HG03575 (cell line): ENCODE measurements at regions not wholly inside any gene's neighbourhood (a gene's known extent, or its start where the extent isn't known, plus 50 kb on each side); places are given as distances from the start of the nearest gene placed in this dataset.
"Not testable (repeated sequence)": the region's sequence is repeated elsewhere in the genome, so short reads cannot be mapped to it uniquely, and the experiment has no call there.

Source experiments
- ATAC-seq: cut with Tn5 transposase; IDR thresholded peaks from one replicate; pipeline ENCODE4 v1.9.1; 2021; ENCODE audit not compliant: unreplicated experiment, insufficient number of reproducible peaks, low FRiP score; ENCODE audit errors: extremely low read depth

DNA sequence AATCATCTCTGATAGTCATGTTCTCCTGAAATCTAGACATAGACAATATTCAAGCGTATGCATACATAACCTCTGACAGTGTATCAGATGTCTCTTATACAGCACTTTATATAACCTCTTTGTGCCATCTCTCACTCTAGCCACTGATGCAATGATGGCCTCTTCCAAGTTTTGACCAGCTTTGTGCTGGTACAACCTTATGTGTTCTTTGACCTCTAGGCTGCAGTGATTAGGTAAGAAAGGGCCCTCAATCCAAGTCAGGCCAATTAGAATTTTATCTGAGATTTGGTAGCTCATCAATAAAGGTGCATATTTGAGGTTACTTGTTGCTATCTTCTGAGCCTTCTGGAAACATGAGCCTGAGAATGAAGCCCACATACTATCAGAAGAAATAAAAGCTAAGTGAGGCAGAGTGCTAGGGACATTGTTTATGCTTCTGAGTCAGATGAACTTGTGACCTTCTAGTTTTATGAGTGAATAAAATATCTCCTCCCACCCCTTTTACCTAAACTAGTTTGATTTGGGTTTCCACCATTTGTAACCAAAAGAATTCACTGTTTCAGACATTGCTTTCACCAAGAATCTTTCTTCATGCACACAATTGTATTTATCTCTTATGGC is 283.2 kb upstream of the SUCLG2 start:
- ATAC-seq = no peak

DNA sequence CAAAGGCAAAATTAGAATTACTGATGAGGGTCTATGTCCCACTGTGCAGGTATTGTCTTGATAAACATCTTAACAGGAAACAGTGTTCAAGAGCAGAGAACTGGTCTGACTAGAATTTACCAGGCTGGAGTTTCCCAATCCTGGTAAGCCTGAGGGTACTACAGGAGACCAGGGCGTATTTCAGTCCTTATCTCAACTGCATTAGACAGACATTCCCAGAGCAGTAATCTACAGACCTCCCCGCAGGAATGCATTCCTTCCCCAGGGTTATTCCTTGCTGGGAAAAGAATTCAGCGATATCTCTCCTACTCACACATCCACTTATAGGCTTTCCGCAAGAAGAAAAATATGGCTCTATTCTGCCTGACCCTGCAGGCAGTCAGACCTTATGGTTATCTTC is 276.0 kb upstream of the SUCLG2 start:
- not testable (repeated sequence) for ATAC-seq

DNA sequence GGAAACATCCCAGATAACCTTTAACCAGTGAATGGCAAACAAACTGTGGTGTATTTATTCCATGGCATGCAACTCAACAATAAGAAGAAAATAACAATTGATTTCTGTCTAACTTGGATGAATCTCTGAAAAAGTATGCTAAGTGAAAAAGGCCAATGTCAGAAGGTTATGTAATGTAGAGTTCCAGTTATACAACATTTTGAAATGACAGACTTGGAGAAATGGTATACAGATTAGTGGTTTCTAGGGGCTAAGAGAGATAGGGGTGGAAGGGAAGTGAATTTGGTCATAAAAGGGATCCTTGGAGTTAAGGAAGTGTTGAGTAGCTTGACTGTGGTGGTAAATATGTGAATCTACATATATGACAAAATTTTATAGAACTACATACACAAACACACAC is 269.4 kb upstream of the SUCLG2 start:
- ATAC-seq = no peak

DNA sequence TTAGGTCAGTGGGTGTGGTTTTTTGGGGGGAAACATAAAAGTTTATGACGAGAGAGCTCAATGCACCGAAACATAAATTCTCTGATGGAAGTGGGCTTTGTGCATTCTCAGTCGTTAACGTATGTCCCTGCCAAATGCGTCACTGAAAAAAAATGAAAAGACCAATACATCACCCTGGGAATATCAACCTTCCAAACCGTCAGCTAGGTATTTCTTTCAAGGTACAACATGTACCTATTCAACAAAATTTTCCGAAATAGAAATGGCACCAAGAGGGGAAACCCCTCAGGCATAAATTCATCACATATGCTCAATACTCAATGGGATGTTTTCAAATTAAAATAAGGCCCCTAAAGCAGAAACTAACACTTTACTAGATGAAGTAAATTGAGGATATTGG is 266.6 kb upstream of the SUCLG2 start:
- no peak for ATAC-seq

DNA sequence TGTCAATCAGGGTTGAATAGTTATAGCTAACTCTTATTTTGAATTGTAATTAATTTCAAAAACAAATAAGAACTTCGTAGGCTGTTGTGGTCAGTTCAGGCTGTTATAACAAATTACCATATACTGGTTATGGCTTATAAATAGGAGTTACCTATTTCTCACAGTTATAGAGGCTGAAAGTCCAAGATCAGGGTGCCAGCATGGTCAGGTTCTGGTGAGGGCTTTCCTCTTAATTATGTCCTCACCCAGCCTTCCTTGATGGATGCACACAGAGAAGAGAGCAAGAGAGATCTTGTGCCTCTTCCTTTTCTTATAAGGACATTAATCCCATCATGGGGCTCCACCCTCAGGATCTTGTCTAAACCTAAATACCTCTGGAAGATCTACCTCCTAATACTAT is 265.9 kb upstream of the SUCLG2 start:
- no peak for ATAC-seq

DNA sequence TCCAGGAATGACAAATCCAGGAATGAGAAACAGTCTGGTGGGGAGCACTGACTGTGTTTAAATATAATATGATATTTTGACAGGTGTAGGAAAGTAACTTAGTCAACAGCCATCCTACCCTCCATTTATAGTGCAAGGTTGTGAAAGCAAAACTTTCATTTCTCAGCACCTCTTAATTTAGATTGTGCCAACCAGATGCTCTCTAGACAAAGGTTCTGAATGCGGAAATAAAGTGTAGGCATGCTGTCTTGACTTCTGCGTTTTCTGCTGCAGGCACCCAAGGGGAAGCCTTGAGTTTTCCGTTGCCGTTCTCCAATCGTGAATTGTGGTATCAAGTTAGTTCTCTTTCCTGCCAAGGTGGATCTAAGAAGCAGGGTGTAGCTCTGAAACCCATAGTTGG is 261.9 kb upstream of the SUCLG2 start:
- ATAC-seq = no peak

DNA sequence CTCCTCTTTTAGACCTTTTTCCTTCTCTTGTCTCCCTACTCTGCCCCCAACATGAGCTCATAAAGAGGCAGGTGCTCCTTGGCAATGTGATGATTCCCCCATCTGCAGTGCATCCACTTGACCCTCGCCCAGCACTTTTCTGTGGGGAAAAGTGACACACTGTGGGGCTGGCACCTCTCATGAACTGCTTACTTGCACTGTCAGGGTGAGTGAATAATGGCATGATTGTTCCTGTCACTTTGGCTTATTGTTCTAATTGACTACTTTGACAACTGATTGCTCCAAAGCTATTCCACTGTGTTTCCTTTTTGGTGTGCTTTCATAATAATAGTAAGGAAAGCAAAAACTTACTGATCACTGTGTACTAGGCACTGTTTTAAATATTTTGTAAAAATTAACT is 253.3 kb upstream of the SUCLG2 start:
- no peak for ATAC-seq

DNA sequence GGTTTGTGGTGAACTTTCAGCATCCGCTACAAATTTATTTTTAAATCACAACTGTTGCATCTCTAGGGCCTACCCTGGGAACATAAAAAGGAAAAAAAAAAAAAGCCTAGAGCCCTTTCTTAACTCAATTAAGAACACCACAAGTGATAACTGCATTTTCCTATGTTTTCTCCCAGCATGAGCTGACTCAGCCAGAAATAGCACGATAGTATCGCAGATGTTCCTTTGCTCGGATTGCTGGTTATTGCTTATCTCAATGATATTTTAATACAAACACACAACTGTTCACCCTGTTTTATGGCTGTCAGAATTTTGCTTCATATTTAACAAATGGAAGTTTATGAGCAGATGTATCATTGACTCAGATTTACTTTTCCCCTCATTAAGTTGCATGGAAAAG is 251.8 kb upstream of the SUCLG2 start:
- no peak for ATAC-seq

DNA sequence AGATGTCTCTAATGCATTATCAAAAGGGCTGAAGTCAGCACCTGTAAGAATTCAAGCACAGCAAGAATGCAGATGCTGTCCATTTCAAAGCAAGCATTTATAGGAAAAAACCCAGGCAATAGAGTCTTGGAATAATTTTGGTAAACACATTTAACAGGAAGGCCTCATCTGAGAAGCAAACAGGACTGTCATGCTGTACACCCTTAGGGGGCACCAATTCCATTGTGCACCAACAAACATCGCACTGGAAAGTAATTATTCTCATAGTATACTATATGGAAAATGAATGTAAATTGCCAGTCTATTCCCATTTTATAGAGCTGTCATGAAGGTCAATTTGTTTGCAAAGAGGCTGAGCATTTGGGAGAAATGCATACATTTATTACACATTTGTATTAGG is 247.3 kb upstream of the SUCLG2 start:
- no peak for ATAC-seq

DNA sequence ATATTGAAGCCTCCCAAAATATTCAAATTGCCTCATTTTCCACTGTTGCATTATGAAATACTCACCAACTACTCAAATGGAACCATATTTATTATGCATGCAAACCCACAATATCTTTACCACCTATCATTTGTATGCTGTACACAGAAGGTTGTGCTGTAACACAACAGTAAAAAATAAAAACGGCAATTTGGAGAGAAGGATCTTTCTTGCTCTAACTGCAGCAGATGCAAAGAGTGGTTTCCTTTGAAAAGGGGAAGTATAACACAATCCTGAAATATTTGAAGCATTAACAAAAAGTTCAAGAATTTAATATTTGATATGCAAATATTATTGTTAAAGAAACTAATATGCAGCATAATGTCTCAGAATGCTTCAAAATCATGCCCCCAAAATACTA is 244.5 kb upstream of the SUCLG2 start:
- ATAC-seq = no peak

DNA sequence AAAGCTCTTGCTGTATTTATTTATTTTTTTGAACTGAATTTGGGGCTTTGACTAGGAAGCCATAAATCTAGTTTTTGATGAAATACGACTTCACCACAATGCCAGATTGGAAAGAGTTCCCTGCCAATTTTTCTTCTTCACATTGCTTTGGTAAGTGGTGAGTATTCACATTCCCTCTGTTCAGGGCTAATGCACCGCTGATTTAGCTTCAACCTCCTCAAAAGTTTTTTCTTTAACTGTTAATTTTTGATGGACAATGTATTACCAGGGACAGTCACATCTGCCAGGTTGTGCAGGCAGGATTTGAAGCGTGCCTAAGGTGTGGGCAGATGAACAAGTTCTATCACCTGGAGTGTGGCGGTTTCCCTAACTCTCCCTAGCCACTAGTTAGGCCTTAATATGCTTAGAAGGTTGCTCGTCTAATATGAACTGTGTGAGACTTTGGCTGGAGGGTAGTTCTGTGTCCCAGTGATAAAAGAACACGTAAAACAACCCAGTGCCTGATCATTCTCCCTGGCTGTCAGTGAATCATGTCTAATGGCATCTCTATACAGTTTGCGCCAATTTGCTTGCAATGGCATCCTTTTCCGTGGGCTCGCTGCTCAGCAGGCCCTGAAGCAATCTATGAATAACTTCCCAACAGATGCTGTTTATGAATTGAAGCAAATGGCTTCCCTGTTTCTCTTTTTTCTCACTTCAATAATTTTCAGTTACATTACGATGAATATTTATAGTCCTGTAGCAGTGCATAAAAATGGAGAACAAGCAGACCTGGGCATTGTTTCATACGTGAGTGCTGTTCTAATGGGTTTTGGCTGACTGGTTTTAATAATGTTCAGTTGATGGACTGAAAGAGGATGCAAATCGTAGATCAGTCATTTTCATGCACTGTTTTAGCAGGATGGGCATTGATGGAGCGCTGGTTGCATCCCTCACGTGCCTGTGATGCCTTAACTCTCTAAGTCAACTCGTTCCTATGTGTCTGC is 243.2 kb upstream of the SUCLG2 start:
- ATAC-seq = no peak

DNA sequence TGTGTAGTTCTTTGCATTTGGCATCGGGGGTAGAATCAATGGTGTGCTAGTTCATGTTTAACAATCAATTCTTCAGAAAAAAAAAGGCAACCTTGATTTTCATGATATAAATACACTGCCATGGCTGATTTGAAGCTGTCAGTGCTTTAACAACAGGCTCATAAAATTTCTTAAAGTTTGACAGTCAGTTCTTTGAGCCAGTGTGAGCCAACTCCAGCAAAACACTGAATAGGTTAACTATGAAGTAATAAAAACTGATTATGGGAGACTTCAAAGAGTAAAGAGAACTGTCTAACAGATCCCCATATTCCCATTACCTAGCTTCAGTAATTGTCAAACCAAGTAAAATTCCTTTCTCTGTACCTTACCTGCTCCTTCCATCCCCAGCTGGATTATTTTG is 241.7 kb upstream of the SUCLG2 start:
- ATAC-seq = no peak

DNA sequence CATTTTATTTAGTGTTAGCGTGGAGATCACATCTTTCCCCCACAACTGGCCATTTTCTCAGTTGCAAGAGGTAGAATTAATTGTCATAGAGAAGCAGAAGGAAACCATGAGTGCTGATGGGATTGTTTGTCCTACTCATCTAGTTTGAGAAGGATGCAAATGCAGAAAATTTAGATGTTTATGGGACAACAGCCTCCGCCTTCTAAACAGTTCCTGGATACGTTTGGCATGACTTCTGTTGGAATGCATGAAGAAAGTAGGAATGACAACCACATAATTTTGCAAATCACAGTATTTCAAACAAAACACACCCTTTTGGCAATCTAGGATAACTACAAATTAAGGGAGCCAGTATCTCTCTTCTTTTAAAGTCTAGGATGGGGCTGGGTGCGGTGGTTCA is 240.1 kb upstream of the SUCLG2 start:
- no peak for ATAC-seq

DNA sequence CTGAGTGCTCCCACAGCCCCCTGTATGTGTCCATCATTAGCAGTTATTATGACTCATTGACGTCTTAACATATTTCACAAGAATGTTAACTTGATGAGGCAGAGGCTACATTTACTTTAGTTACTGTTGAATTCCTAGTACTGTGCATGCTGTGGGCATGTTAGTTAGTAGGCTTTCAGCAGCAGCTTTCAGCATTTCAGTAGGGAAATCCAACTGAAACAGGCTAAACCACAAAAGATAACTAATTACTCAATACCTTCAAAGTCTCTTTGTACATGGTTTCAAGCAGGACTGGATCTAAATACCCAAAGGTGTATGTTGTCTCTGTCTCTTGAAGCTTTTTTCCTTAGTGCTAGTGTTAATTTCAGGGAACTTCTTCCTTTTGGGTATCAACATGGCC is 229.9 kb upstream of the SUCLG2 start:
- ATAC-seq = no peak

DNA sequence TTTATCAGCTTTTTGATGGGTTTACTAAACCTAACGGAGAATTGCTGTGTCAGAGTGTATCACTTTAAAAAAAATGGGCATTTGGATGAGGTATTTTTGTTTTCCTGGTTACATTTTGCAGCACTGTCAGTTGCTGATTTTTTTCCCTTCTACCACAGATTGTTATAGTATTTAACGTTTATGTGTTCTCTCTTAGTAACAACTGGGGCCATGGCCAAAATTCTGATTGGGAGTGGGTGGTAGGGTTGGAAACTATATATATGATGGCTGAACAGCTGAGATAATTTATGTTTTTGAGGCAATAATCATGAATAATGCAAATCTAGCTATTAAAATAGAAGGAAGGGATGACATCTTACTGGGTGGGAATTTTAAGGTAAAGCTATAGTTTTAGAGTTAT is 229.4 kb upstream of the SUCLG2 start:
- ATAC-seq = no peak

DNA sequence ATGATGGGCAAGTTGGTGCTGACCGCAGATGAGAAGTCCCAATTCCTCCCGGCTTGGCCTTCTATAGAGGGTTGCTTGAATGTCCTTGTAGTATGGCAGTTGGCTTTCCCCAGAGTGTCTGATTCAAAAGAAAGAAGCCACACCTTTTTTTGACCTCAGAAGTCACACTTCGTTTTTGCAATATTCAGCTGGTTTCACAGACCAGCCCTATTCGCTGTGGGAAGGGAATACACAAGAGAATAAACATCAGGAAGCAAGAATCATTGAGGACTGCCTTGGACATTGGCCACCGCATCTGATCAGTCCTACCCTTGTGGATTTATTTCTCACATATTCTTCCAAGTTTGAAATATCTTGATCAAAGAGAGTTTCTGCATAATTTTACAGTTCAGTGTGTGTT is 228.6 kb upstream of the SUCLG2 start:
- ATAC-seq = no peak

DNA sequence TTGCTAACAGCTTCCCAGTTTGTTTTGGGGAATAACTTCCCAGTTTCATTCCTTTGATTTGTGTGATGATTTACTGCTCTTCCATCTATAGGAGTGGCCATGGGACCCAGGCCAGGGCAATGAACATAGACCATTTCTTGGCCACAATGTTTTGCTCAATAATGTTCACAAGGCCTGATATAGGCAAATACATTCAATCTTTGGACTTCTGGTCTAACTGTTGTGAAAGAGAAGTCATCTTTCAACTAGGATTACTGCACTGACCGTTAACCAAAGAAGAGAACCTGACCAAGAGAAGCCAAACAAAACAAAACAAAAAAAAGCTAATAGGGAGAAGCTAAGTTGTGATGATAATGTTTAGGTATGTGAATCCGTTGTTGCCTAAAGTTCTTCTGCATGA is 221.8 kb upstream of the SUCLG2 start:
- ATAC-seq = no peak

DNA sequence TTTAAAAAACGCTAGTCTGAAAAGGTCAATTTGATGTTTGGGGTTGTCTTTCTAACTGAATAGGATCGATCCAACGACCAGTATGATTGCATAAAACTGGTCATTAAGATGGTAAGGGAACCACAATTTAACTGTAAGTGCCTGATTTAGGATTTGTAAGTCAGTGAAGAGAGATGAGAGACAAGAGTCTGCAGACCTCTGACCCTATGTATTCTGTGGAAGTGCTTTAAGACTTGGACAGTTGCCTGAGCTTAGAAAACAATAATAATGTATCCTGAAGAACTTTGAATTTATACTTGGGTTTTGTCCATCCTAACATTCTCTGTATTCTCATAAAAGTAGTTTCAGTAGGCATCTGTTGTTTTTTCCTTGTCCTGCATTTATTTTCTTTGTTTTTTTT is 221.4 kb upstream of the SUCLG2 start:
- ATAC-seq = no peak

DNA sequence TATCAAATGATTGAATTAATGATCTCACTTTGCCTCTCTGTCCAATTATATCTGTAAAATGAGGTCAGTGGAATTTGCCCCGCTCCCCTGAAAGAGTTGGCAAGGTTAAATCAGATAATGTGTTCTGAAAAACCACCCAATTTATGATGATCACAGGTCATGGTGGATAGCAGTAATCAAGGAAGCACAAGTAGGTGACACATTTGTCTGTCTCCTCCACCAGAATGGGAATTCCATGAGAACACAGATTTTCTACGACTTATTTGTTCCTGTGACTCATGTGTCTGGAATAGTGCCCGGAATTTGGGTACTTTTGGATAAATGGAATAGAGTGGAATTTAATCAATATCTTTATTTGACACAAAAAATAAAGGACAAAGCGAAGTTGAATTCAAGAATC is 220.9 kb upstream of the SUCLG2 start:
- no peak for ATAC-seq

DNA sequence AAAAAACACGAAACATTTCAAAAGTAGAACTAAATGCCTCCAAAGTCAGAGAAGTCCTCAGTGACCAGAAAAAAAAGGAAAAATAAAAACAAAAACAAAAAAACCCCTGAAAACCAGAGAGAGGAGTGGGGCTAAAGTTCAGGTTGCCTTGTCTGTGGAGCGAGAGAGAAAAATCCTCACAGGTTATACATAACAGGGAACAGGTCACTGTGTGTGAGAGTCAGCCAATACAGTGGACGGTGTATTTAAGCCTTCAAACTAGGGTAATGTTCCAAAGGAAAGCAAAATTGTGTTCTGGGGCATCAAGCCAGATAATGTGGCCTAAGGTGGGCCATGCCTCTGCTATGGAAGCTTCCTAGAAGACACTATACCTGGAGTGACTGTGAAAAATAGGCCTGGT is 216.1 kb upstream of the SUCLG2 start:
- no peak for ATAC-seq

DNA sequence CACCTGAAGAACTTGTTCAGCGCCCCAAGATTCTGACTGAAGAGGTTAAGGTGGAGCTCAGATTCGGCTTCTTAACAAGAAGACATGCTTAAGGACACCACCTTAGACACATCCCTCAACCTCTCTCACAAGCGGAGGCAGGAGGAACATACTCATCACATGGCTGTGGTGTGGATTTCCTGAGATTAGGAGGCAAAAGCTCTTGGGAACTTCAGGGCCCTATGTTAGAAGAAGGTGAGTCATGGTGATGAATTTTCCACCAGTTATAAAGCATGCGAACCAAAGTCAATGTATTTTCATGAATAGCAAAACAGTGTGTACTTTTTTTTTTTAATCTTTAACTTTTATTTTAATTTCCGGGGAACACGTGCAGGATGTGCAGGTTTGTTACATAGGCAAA is 212.2 kb upstream of the SUCLG2 start:
- ATAC-seq = no peak
